ENCODE measurements at regions not wholly inside any gene's neighbourhood (a gene's known extent, or its start where the extent isn't known, plus 50 kb on each side); places are given as distances from the start of the nearest gene placed in this dataset.
A peak's percentile ranks its signal among the peaks of the same experiment; 100 is the strongest.

DNA sequence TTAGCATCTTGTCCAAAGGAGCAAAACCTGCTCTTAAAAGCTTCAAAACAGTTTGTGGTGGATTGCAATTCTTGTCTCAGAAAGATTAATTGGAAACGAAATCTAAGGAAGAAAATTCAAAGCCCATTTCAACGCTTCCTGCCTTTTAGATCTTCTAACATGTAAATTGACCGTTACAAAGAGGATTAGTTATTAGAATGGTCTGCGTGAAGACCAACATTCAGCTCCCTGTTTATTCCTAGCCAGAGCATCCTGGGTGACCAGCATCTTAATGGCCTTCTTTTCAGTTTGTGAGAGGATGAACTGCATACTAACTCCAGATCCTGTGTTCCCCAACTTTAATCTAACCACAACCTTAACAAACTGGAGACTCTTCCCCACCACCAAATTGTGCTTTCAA, 109.9 kb upstream of the SLC1A3 start:
- Histone ChIP-seq H3K9me3 (ENCODE audit: low read depth) (no peaks in the 10 kb centered on the region), H3F3A (ENCODE audit: low read depth) (no peaks in the 10 kb centered on the region), H3K4me3 (no peak overlapping the region), H3K4me2 (peak overlapping the region; percentile 28), H4K20me1 (ENCODE audit: low read depth) (no peaks in the 10 kb centered on the region), H3K27me3 (no peaks in the 10 kb centered on the region), H3K36me3 (no peaks in the 10 kb centered on the region), H3K9ac (no peak overlapping the region), H2AFZ (replicated peaks) (no peak overlapping the region), H3K4me1 (peaks cover 22% of the 10 kb centered on the region), H3K79me2 (ENCODE audit: low read depth) (no peaks in the 10 kb centered on the region), H3K27ac (no peak overlapping the region)
- Mint-ChIP-seq H3K4me3 (no peak overlapping the region), H3K27me3 (ENCODE audit: insufficient read depth, low read depth) (no peaks in the 10 kb centered on the region), H3K4me1 (peaks cover 31% of the 10 kb centered on the region), H3K36me3 (no peaks in the 10 kb centered on the region), H3K27ac (peak overlapping the region; percentile 20), H3K9me3 (peaks cover 3% of the 10 kb centered on the region)
- no peak for DNase-seq (ENCODE audit: low spot score)
- no peak for TF ChIP-seq EZH2phosphoT487 (IDR thresholded peaks at IDR 0.05)
- TF ChIP-seq, protein P1, sequence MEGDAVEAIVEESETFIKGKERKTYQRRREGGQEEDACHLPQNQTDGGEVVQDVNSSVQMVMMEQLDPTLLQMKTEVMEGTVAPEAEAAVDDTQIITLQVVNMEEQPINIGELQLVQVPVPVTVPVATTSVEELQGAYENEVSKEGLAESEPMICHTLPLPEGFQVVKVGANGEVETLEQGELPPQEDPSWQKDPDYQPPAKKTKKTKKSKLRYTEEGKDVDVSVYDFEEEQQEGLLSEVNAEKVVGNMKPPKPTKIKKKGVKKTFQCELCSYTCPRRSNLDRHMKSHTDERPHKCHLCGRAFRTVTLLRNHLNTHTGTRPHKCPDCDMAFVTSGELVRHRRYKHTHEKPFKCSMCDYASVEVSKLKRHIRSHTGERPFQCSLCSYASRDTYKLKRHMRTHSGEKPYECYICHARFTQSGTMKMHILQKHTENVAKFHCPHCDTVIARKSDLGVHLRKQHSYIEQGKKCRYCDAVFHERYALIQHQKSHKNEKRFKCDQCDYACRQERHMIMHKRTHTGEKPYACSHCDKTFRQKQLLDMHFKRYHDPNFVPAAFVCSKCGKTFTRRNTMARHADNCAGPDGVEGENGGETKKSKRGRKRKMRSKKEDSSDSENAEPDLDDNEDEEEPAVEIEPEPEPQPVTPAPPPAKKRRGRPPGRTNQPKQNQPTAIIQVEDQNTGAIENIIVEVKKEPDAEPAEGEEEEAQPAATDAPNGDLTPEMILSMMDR (IDR thresholded peaks at IDR 0.05), result no peak
- no peak for TF ChIP-seq EZH2 (IDR thresholded peaks at IDR 0.05)

DNA sequence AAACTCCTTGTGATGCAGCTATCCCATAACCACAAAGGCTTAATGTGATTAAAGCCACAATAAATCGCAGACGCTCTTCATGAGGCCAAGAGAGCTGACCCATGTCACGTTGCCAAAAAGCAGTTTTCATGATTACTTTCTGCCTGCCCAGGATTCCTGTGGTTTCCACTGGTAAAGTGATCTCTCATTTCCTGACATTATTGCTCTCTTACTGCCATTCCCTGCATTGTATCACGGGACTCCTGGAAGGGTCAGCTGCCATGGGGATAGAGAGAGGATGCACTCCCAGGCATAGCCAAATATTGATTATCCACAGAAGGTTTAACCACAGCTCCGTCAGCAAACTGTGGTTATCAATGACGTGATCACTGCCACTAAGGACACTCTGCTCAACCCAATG, 103.8 kb upstream of the SLC1A3 start:
- H3K4me1 ChIP-seq, result no peaks in the 10 kb centered on the region
- H3K4me2 ChIP-seq, result no peak overlapping the region
- H3K36me3 ChIP-seq, result no peaks in the 10 kb centered on the region
- H4K20me1 ChIP-seq (ENCODE audit: low read depth), result no peaks in the 10 kb centered on the region
- H3K9me3 ChIP-seq (ENCODE audit: low read depth), result no peaks in the 10 kb centered on the region
- no peak overlapping the region for H3K9ac ChIP-seq
- H3K27me3 Mint-ChIP-seq (ENCODE audit: insufficient read depth, low read depth), result no peaks in the 10 kb centered on the region
- DNase-seq (ENCODE audit: low spot score), result no peak
- H3K36me3 Mint-ChIP-seq, result no peaks in the 10 kb centered on the region
- H2AFZ ChIP-seq (replicated peaks), result no peak overlapping the region
- H3K27me3 ChIP-seq, result no peaks in the 10 kb centered on the region
- no peaks in the 10 kb centered on the region for H3F3A ChIP-seq (ENCODE audit: low read depth)
- H3K4me3 ChIP-seq, result no peak overlapping the region
- H3K4me1 Mint-ChIP-seq, result peaks cover 13% of the 10 kb centered on the region
- no peak overlapping the region for H3K4me3 Mint-ChIP-seq
- H3K27ac Mint-ChIP-seq, result no peak overlapping the region
- TF ChIP-seq, protein P1 (IDR thresholded peaks at IDR 0.05), result no peak
- no peak for TF ChIP-seq EZH2phosphoT487 (IDR thresholded peaks at IDR 0.05)
- TF ChIP-seq EZH2 (IDR thresholded peaks at IDR 0.05), result no peak
- no peaks in the 10 kb centered on the region for H3K79me2 ChIP-seq (ENCODE audit: low read depth)
- H3K9me3 Mint-ChIP-seq, result peaks cover 5% of the 10 kb centered on the region
- no peak overlapping the region for H3K27ac ChIP-seq

DNA sequence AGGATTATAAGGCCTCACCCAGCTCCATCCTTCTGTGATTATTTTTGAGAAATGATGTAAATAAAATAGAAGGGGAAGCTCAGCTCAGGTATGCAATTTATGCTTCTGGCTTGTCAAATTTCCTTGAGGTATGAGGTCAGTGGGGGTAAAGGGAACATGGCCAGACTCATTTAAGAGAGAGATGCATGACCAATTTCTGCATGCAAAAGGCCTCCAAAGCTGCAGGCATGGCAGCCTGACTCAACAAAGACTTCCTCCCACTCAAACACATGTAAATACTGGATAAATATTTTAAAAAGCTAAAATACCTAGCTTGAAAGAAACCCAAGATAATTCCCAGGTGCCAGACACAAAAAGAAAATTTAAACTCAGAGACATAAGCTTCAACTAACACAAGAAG, 101.4 kb upstream of the SLC1A3 start:
- H3K9me3 Mint-ChIP-seq, result peaks cover 5% of the 10 kb centered on the region
- no peak for DNase-seq (ENCODE audit: low spot score)
- Histone ChIP-seq H3K27ac (no peak overlapping the region), H3F3A (ENCODE audit: low read depth) (no peaks in the 10 kb centered on the region), H3K4me2 (no peak overlapping the region), H4K20me1 (ENCODE audit: low read depth) (no peaks in the 10 kb centered on the region), H3K9ac (no peak overlapping the region), H3K27me3 (no peaks in the 10 kb centered on the region), H3K4me3 (no peak overlapping the region), H3K36me3 (no peaks in the 10 kb centered on the region), H3K79me2 (ENCODE audit: low read depth) (no peaks in the 10 kb centered on the region), H3K9me3 (ENCODE audit: low read depth) (no peaks in the 10 kb centered on the region), H2AFZ (replicated peaks) (no peak overlapping the region), H3K4me1 (no peaks in the 10 kb centered on the region)
- no peak overlapping the region for H3K4me3 Mint-ChIP-seq
- H3K4me1 Mint-ChIP-seq, result peaks cover 13% of the 10 kb centered on the region
- no peak overlapping the region for H3K27ac Mint-ChIP-seq
- H3K36me3 Mint-ChIP-seq, result no peaks in the 10 kb centered on the region
- TF ChIP-seq EZH2 (IDR thresholded peaks at IDR 0.05) (no peak), EZH2phosphoT487 (IDR thresholded peaks at IDR 0.05) (no peak)
- TF ChIP-seq, protein P1 (IDR thresholded peaks at IDR 0.05), result no peak
- H3K27me3 Mint-ChIP-seq (ENCODE audit: insufficient read depth, low read depth), result peaks cover 2% of the 10 kb centered on the region

Measured in neural progenitor cell (in vitro differentiated cells).